HG02571 (cell line): ENCODE measurements at regions not wholly inside any gene's neighbourhood (a gene's known extent, or its start where the extent isn't known, plus 50 kb on each side); places are given as distances from the start of the nearest gene placed in this dataset.
"Not testable (repeated sequence)": the region's sequence is repeated elsewhere in the genome, so short reads cannot be mapped to it uniquely, and the experiment has no call there.

Experiments used
- ATAC-seq: cut with Tn5 transposase; IDR thresholded peaks from one replicate; pipeline ENCODE4 v1.9.1; 2021; ENCODE audit warnings: mild to moderate bottlenecking, moderate library complexity; ENCODE audit not compliant: unreplicated experiment

- ATAC-seq = not testable (repeated sequence)
Measured at GRCh38 chr9:65421486-65421885, 136.5 kb upstream of the FOXD4L5 start.

GRCh38 chr9:65420771-65421170, 135.8 kb upstream of the FOXD4L5 start:
- ATAC-seq = no peak

- not testable (repeated sequence) for ATAC-seq
Measured at GRCh38 chr9:65418966-65419365, 134.0 kb upstream of the FOXD4L5 start.

DNA sequence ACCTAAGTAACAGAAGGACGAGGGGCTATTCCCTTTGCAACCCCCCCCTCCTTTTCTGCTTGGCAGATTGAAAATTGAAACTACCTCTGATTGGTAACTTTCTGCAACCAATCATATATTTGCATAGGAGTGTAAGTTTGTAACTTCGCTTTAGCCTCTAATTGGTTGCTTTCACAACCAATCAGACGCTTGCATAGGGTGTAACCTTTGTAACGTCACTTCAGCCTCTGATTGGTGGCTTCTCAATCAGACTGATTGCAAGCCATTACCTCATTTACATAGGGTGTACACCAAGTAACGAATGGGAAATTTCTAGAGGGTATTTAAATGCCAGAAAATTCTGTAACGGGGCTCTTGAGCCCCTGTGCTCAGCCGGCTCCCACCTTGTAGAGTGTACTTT, 131.9 kb upstream of the FOXD4L5 start:
- not testable (repeated sequence) for ATAC-seq

- ATAC-seq = not testable (repeated sequence)
Measured at GRCh38 chr9:65414249-65414648, 129.2 kb upstream of the FOXD4L5 start.

DNA sequence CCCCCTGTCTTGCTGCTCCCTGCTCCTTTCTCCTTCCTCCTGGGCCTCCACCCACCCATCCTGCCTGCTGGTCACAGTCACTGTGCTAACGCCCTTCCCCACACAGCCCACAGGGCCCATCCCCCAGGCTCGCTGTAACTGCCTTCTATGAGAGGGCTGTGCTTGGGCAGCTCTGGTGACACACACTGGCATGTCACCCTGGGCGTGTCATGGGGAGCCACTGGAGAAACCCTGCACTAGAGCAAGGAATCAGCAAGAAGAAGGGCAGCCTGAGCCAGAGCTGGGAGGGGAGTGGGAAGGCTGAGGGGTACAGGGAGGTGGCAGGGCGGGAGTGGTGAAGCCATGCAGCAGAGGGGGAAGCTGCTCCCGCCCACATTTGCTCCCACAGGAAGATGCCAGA, 128.4 kb upstream of the FOXD4L5 start:
- ATAC-seq = not testable (repeated sequence)

- no peak for ATAC-seq
Measured at GRCh38 chr9:65411901-65412300, 126.9 kb upstream of the FOXD4L5 start.

- ATAC-seq = no peak
Measured at GRCh38 chr9:65411336-65411735, 126.3 kb upstream of the FOXD4L5 start.

DNA sequence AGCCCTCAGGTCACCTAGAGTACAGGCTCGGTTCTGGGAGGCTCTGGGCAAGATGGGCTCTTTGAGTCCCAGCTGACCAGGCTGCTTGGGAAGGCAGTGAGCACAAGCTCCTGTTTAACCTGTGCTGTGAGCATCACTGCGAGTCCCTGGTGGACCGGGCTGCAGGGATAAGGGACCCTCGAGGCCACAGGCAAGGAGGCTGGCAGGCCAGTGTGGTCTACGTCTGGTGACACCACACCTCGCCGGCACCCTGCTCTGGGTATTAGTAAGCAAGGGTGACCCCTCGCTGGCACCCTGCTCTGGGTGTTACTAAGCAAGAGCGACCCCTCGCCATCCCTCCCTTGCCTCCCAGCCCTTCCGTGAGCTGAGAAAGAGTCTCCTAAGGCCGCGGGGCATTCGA, 125.9 kb upstream of the FOXD4L5 start:
- ATAC-seq = no peak

DNA sequence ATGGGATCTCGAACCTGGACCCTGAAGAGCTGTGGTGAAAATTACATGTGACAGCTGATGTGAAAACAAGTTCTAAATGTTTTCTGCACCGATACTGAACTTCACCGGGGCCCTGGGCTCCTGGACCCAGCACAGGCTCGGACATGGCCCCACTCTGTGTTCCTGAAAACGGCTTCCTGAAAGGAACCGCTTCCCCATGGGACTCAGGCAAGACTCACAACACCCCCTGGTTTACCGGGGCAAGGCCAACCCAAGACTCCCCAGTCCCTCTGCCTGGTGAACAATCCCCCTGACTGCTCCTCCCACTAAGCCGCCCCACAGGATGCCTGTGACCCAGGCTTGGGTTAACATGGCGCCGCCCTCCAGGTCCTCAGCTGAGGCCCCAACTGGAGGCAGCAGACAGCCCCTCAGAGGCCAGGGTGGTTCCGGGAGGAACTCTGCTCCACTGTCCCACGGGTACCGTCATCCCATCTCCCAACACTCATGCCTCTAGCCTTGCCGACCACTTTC, 124.5 kb upstream of the FOXD4L5 start:
- ATAC-seq = no peak

- ATAC-seq = not testable (repeated sequence)
Measured at GRCh38 chr9:65408806-65409205, 123.8 kb upstream of the FOXD4L5 start.

- not testable (repeated sequence) for ATAC-seq
Measured at GRCh38 chr9:65406625-65407024, 121.6 kb upstream of the FOXD4L5 start.

DNA sequence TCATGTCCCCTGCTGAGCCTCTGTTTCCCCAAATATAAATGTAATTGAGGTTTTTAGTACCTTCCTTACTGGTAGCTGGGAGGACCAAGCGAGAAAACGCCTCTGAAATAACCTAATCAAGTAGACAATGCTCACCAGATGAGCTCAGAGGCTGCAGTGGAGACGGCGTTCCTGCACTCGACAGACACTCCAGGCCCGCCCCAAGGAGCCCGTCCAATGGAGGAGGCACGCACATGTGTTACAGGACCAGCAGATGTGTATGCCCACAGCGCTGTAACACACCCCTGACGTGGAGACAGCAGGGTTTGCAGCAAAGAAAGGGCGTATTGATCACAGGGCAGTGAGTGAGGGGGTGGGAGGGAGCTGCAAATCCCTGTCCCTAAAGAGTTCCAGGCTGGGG, 120.8 kb upstream of the FOXD4L5 start:
- not testable (repeated sequence) for ATAC-seq

DNA sequence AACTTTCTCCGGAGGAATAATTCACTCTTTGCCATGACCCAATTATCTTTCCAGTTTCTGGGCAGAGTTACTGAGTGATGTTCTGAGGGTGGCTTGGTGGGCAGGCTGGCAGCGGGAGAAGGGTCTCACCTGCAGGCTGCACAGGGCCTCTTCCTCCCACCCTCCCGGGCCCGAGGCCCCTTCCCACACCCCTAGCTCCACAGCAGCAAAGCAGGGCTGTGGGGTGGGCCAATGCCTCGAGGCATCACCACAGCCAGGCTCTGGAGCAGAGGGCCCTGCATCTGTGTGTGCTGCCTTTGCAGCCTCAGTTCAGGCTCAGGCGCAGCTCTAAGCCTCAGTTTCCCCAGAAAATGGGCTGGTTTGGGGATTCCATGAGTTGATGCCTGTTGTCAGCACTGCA, 120.2 kb upstream of the FOXD4L5 start:
- no peak for ATAC-seq

GRCh38 chr9:65404232-65405006, 119.4 kb upstream of the FOXD4L5 start:
- no peak for ATAC-seq

DNA sequence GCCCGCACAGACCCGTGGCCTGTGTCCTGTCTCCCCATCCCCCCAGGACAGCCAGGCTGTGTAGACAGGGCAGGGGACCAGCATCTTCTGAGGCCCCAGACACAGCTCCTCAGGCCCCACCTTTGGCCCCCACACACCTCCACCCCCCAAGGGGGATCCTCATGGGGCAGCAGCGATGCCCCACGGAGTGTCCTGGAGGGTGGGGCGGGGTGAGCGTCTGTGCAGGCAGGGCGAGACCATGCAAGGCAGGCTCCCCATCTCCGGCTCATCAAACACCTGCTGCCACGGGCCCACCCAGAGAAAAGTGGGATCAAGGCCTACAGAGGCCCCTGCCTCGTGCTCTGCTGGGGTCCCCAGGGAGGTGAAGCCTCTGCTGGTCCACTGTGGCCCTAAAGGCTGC, 118.7 kb upstream of the FOXD4L5 start:
- no peak for ATAC-seq

- not testable (repeated sequence) for ATAC-seq
Measured at GRCh38 chr9:65403072-65403471, 118.1 kb upstream of the FOXD4L5 start.

DNA sequence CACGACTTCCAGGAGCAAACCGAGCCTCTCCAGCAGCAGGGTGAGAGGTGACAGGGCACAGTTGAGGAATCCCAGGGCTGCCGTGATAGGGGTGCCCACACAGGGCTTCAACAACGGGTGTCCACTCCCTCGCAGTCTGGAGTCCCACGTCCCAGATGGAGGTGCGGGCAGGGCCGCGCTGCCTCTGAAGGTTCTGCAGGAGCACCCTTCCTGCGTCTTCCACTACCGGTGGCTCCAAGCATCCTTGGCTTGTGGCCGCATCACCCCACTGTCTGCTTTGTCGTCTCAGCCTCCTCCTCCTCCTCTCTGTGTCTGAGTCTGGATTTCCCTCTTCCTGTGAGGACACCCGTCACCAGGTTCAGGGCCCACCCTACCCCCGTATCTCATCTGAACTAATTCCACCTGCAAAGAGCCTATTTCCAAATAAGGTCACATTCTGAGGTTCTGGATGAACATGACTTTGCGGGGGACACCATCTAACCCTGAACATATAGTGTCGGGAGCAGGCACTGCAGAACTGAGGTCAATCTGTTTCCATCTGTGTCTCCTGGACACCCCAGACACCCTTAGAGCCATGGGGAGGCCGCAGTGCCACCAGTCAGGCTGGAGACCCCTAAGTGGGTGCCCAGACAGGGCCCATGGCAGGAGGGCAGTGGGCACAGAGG, 117.3 kb upstream of the FOXD4L5 start:
- ATAC-seq = not testable (repeated sequence)

GRCh38 chr9:65401456-65402045, 116.5 kb upstream of the FOXD4L5 start:
- not testable (repeated sequence) for ATAC-seq

DNA sequence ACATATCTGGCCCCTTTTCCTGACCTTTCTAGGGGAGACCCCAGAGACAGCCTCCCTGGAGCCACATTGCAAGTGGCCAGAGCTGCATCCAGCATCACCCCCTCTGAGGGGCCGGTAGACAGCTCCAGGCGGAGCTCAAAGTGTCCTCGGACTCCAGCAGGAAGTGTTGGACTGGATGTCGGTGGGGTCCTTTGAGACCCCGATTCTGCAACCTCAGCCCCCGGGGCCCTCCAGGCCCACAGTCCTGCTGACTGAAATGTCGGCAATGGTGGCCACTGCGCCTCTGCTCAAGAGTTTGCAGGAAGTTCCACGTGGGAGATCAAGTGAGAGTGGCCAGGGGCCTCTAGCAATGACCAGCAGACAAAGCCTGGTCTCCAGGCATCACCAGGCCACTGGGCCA, 115.9 kb upstream of the FOXD4L5 start:
- no peak for ATAC-seq

GRCh38 chr9:65397763-65398719, 113.0 kb upstream of the FOXD4L5 start:
- ATAC-seq = not testable (repeated sequence)
